ACC112 (cell line): ENCODE measurements at regions not wholly inside any gene's neighbourhood (a gene's known extent, or its start where the extent isn't known, plus 50 kb on each side); places are given as distances from the start of the nearest gene placed in this dataset.

Source experiments
- H2AFZ ChIP-seq: fragments of 200-600 bp; sonication (generic); one replicate; pipeline ENCODE4 v1.6.0; 2017; ENCODE audit warnings: antibody characterized with exemption, low read length; ENCODE audit not compliant: unreplicated experiment
- H3K27ac ChIP-seq: fragments of 200-600 bp; sonication (generic); 2 replicates; pipeline ENCODE4 v1.5.1; 2014; ENCODE audit warnings: low read depth, mild to moderate bottlenecking, antibody characterized with exemption, low read length, moderate library complexity
- H3K27me3 ChIP-seq: fragments of 200-600 bp; sonication (generic); 2 replicates; pipeline ENCODE4 v1.6.1; 2014; ENCODE audit warnings: mild to moderate bottlenecking, antibody characterized with exemption, low read length, moderate library complexity, mixed read lengths; ENCODE audit not compliant: insufficient read depth
- H3K36me3 ChIP-seq: fragments of 200-600 bp; sonication (generic); 2 replicates; pipeline ENCODE4 v1.6.1; 2016; ENCODE audit warnings: mild to moderate bottlenecking, antibody characterized with exemption, low read length, moderate library complexity, mixed read lengths; ENCODE audit not compliant: insufficient read depth
- H3K4me1 ChIP-seq: fragments of 200-600 bp; sonication (generic); one replicate; pipeline ENCODE4 v1.6.1; 2016; ENCODE audit warnings: low read length, mixed read lengths; ENCODE audit not compliant: insufficient read depth, unreplicated experiment, control insufficient read depth
- H3K4me3 ChIP-seq: fragments of 200-600 bp; sonication (generic); 2 replicates; pipeline ENCODE4 v1.5.1; 2014; ENCODE audit warnings: mild to moderate bottlenecking, low read depth, low read length
- H3K79me2 ChIP-seq: fragments of 200-600 bp; sonication (generic); one replicate; pipeline ENCODE4 v1.6.0; 2016; ENCODE audit warnings: low read length; ENCODE audit not compliant: control insufficient read depth, unreplicated experiment, insufficient read depth

GRCh38 chr13:39129213-39129612 is 91.0 kb downstream of the NHLRC3 start:
- Histone ChIP-seq H3K79me2 (no peaks in the 10 kb centered on the region), H2AFZ (no peak overlapping the region), H3K4me3 (no peak overlapping the region), H3K4me1 (no peaks in the 10 kb centered on the region), H3K27ac (no peak overlapping the region), H3K27me3 (peaks cover 64% of the 10 kb centered on the region), H3K36me3 (no peaks in the 10 kb centered on the region)

DNA sequence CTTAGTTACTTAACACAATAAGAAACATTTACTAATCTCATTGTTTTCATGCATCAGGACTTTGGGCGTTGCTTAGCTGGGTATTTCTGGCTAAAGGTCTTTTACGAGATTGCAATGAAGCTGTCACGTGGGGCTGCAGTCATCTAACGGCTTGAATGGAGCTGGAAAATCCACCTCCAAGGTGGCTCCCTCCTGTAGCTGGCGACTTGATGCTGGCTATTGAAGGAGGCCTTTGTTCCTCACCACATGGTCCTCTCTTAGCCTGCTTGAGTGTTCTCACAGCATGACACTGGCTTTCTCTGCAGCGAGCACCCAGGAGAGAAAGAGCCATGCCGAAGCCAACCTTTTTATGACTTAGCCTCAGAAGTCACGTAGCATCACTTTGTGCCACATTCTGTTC is 92.0 kb downstream of the NHLRC3 start:
- H3K79me2 ChIP-seq, result no peaks in the 10 kb centered on the region
- no peak overlapping the region for H3K27ac ChIP-seq
- H3K4me1 ChIP-seq, result no peaks in the 10 kb centered on the region
- peaks cover 53% of the 10 kb centered on the region for H3K27me3 ChIP-seq
- no peak overlapping the region for H3K4me3 ChIP-seq
- no peak overlapping the region for H2AFZ ChIP-seq
- no peaks in the 10 kb centered on the region for H3K36me3 ChIP-seq

GRCh38 chr13:39132286-39133230 is 94.3 kb downstream of the NHLRC3 start:
- Histone ChIP-seq H3K36me3 (no peaks in the 10 kb centered on the region), H3K79me2 (no peaks in the 10 kb centered on the region), H3K27me3 (peaks cover 31% of the 10 kb centered on the region), H3K4me3 (no peak overlapping the region), H3K27ac (no peak overlapping the region), H3K4me1 (no peaks in the 10 kb centered on the region), H2AFZ (no peak overlapping the region)

DNA sequence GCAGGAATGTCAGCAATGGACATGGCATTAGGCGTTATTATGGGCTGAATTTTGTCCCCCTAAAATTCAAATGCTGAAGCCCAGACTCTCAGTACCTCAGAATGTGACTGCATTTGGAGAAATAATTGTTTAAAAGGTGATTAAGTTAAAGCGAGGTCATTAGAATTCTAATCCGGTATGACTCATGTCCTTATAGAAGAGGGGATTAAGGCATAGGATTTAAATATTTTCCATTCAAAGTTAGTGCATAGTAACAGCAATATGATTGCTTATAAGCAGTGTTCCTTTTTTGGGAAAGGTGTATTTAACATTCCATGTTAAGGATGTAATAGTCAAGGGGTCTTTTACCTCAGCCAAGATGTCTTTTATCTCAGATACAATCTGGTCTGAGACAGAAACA is 95.5 kb downstream of the NHLRC3 start:
- Histone ChIP-seq H3K27me3 (peaks cover 22% of the 10 kb centered on the region; the same call in 1 of the 2 replicates), H3K4me1 (no peaks in the 10 kb centered on the region), H3K79me2 (no peaks in the 10 kb centered on the region), H2AFZ (no peak overlapping the region), H3K27ac (no peak overlapping the region), H3K4me3 (no peak overlapping the region), H3K36me3 (no peaks in the 10 kb centered on the region)

DNA sequence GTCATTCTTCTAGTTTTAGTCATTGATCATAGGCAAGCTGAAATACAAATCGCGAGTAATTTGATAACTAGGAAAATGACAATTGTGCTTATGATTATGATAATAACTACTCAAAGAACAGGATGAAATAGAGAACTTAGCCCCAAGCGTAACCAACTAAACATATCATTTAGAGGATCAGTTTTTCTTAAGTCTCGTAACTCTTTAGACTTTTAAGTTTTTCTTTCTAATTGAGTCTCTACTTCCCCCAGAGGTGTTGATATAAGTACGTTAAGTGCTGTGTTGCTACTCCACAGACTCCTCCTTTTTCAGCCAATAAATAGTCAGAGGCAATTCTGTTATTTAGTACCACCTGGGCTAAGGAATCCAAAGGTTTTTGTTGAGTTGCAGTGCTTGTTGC is 96.3 kb downstream of the NHLRC3 start:
- H3K4me1 ChIP-seq, result no peaks in the 10 kb centered on the region
- no peaks in the 10 kb centered on the region for H3K36me3 ChIP-seq
- no peak overlapping the region for H3K4me3 ChIP-seq
- no peak overlapping the region for H3K27ac ChIP-seq
- no peaks in the 10 kb centered on the region for H3K79me2 ChIP-seq
- peaks cover 16% of the 10 kb centered on the region for H3K27me3 ChIP-seq
- H2AFZ ChIP-seq, result no peak overlapping the region

DNA sequence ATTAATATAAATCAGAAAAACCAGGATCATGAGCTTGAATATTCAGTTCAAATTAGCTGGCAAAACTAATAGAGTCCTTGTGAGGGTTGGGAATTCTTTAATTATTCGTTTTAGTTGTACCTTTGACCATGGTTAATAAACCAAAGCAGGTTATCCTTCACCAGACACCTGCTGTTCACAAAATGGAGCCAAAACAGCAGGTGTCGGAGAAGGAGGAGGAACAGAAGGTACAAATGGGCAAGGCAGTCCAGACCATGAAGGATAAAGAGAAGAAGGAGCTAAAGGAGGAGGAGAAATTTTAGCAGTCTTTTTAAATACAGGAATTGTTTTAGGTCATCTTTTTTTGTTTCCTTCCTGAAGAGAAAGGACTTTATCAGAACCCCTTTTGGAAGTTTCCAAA is 106.1 kb downstream of the NHLRC3 start:
- no peaks in the 10 kb centered on the region for H3K36me3 ChIP-seq
- no peak overlapping the region for H3K4me3 ChIP-seq
- H3K79me2 ChIP-seq, result no peaks in the 10 kb centered on the region
- no peak overlapping the region for H2AFZ ChIP-seq
- no peak overlapping the region for H3K27ac ChIP-seq
- peaks cover 39% of the 10 kb centered on the region for H3K27me3 ChIP-seq
- H3K4me1 ChIP-seq, result peaks cover 5% of the 10 kb centered on the region

- H3K27me3 ChIP-seq, result peaks cover 34% of the 10 kb centered on the region
- peaks cover 5% of the 10 kb centered on the region for H3K4me1 ChIP-seq
- peak overlapping the region; percentile 52 for H3K4me3 ChIP-seq
- H3K36me3 ChIP-seq, result no peaks in the 10 kb centered on the region
- H3K79me2 ChIP-seq, result no peaks in the 10 kb centered on the region
- H3K27ac ChIP-seq, result no peak overlapping the region
- H2AFZ ChIP-seq, result peak overlapping the region; percentile 15
These were observed 106.8 kb downstream of the NHLRC3 start for GRCh38 chr13:39144941-39145533.

DNA sequence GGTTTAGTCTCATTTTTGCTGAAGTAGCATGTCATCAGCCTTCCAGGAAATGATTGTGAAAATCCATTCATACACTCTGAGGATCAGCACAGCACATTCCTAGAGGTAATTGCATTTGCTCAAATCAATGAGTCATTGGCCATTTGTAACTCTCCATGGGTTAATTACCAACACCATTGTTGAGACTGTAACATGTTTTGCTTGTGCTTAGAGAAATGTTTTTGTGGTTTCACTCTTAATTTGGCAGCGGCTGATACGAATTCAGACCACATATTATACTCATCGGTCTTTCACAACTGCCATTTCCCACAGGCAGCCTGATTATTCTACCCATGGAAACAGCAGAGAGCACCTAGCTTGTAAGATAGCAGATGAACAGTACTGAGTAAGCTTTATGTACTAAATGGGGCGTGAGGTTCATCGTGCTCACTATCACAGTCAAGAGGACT is 110.3 kb downstream of the NHLRC3 start:
- no peak overlapping the region for H2AFZ ChIP-seq
- H3K4me3 ChIP-seq, result 0 out of 2 replicates have a peak overlapping the region, but pooled peaks have one; percentile 1
- H3K36me3 ChIP-seq, result no peaks in the 10 kb centered on the region
- H3K27me3 ChIP-seq, result peaks cover 18% of the 10 kb centered on the region
- H3K79me2 ChIP-seq, result no peaks in the 10 kb centered on the region
- peaks cover 5% of the 10 kb centered on the region for H3K4me1 ChIP-seq
- no peak overlapping the region for H3K27ac ChIP-seq

DNA sequence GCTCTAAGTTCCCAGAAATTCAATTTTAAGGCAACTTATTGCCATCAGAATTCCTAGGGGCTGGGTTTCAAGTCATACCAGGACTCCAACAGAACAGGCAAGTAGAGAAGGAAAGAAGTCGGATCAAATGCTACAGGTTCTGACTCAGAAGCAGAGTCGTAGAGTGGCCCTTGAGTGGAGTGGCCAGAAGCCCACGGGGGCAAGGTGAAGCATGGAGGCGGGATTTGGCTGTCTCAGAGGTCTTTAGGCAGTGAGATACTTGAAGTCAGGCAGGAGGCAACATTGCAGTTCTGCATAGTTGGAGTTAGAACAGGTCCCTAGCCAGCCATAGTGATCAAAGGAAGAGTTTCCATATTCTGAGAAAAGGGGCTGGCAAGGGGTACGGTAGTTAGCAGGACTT is 111.6 kb downstream of the NHLRC3 start:
- no peak overlapping the region for H3K27ac ChIP-seq
- no peaks in the 10 kb centered on the region for H3K79me2 ChIP-seq
- no peaks in the 10 kb centered on the region for H3K36me3 ChIP-seq
- H3K4me1 ChIP-seq, result peaks cover 5% of the 10 kb centered on the region
- no peak overlapping the region for H2AFZ ChIP-seq
- peaks cover 5% of the 10 kb centered on the region for H3K27me3 ChIP-seq
- no peak overlapping the region for H3K4me3 ChIP-seq

DNA sequence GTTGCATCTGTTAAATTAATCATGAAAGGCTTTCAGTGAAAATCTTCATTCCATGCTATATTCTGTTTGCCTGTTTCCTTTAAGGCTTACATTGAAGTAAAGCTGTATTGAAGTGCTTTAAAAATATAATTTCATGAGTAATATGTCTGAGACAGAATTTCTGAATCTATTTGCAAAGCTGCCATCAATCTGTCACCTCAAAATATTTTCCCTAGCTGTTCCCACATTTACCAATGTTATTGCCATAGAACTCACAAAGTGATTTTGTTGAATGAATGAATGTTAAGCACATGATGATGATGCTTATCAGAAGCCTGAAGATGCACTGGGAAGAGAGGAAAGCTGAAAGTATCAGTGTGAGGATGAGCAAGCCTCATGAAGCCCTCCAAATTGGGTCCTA is 115.8 kb downstream of the NHLRC3 start:
- Histone ChIP-seq H3K27me3 (no peaks in the 10 kb centered on the region; the same call in none of the 2 replicates), H3K27ac (no peak overlapping the region), H3K36me3 (no peaks in the 10 kb centered on the region), H3K4me3 (no peak overlapping the region), H3K4me1 (peaks cover under 1% of the 10 kb centered on the region), H3K79me2 (no peaks in the 10 kb centered on the region), H2AFZ (no peak overlapping the region)

- Histone ChIP-seq H3K79me2 (no peaks in the 10 kb centered on the region), H3K4me3 (no peak overlapping the region), H3K27me3 (peaks cover 26% of the 10 kb centered on the region), H2AFZ (no peak overlapping the region), H3K27ac (no peak overlapping the region), H3K4me1 (no peaks in the 10 kb centered on the region), H3K36me3 (no peaks in the 10 kb centered on the region)
These were observed 121.1 kb downstream of the NHLRC3 start for GRCh38 chr13:39159393-39159792.
